ENCODE measurements at regions not wholly inside any gene's neighbourhood (a gene's known extent, or its start where the extent isn't known, plus 50 kb on each side); places are given as distances from the start of the nearest gene placed in this dataset.

GRCh38 chr4:19402581-19403065 is 849.1 kb upstream of the SLIT2 start:
- DNase-seq (ENCODE audit: low read depth): no peak

DNA sequence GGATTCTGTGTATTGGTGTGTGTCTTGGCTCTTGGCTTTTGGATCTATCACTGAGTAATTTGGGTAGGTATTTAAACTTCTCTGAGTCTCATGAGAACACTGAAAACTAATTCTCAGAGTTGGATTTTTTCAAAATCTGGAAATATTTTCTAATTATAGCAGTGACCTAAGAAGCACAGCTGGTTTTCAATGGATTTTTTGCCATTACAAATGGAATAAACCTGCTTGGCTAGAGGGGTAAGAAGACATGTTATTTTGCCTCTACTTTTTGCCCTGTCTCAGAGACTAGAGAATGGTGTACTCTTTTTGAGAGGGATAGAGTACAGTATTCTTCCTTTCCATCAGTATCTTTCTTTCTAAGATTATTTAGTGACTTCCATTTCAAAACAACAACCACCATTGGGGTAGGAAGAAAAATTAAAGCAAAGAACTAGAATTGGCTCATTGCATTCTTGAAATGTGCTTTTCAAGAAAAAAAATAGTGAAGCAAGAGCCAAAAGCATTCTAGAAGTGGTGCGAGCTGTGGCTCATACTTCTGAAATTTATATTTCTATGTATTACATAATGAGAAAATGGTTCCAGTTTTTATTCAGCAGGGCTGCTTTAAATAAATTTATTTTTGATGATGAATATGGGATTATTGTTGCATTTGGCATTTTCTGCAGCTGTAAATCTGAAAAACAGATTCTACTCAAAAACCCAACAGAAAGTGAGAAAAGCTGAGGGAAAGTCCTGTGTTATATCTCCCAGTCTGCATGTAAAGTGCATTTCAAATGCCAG is 850.2 kb upstream of the SLIT2 start:
- DNase-seq (ENCODE audit: low read depth): no peak

DNA sequence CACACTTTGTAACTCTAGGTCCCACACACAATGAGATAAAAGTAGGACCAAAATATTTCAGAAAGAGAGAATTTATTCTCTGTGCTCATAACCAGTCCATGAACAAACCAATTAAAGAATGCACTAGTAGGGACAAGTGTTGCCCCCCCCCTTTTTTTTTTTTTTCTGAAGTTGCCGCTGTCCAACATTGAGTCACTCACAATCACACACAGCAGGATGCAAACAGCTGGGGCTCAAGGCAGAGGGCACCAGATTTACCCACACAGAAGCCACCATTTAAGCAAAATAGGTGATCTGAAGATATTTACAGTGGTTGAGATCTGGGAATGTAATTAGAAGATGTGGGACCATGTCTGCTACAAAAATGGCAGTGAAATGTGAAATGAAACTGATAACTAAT is 850.9 kb upstream of the SLIT2 start:
- DNase-seq (ENCODE audit: low read depth): no peak

GRCh38 chr4:19399001-19399400 is 852.7 kb upstream of the SLIT2 start:
- no peak for DNase-seq (ENCODE audit: low read depth)

DNA sequence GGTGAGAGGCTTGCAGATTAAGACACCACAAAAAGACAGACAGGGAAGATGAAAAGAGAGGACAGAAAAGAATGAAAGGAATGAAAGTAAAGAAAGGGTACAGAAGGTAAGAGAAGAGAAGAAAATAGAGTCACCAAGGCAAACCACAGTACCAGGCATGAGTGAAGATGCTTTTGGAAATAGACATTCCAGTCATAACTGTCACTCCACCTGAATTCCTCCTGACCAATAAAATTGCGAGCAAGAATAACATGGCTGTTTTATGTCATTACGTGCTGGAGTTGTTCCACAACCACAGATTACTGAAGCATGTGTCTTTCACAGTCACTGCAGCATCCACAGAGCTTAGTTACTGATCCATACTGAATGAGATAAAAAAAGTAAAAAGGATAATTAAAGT is 864.9 kb upstream of the SLIT2 start:
- no peak for DNase-seq (ENCODE audit: low read depth)

GRCh38 chr4:19382993-19383756 is 868.5 kb upstream of the SLIT2 start:
- peak; percentile 40 for DNase-seq (ENCODE audit: low read depth)

GRCh38 chr4:19381068-19381467 is 870.6 kb upstream of the SLIT2 start:
- DNase-seq (ENCODE audit: low read depth): peak; percentile 47

DNA sequence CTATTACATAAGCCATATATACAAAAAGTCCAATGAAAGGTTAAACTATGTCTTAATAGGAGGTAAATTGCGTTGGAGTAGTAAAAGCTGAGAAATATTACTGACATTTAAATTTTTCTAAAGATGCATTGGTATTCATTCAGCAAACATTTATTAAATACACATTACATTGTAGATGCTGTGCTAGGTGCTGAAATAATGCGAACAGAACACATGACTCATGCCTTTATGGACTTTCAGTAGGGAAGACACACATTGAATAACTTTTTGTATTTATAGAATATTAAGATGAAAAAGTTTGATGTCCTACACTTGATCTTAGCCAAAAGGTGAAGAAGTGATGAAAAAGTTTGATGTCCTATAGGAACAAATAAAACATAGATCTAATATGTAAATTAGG is 871.1 kb upstream of the SLIT2 start:
- no peak for DNase-seq (ENCODE audit: low read depth)

DNA sequence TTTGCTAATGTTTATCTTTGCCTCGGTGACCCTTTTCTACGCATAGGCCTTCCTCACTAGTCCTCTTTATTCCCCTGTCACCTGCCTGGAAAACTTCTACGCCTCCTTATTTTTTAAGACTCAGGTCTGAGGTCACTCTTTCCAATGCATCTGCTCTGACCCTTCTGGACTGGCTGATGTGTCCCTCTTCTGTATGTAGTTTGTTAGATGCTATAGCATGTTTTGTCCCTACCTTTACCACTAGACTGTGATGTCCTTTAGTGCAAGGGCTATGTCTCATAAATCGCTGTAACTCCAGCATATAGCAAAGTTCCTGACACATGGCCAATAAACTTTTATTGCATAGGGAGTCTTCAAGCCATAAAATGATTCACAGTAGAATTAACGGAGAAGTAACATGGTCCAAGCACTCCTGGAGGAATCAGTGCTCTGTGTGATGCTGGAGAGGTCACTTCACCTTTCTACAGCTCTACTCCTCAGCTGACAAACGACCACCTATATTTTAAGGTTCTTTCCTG is 872.5 kb upstream of the SLIT2 start:
- DNase-seq (ENCODE audit: low read depth): no peak

DNA sequence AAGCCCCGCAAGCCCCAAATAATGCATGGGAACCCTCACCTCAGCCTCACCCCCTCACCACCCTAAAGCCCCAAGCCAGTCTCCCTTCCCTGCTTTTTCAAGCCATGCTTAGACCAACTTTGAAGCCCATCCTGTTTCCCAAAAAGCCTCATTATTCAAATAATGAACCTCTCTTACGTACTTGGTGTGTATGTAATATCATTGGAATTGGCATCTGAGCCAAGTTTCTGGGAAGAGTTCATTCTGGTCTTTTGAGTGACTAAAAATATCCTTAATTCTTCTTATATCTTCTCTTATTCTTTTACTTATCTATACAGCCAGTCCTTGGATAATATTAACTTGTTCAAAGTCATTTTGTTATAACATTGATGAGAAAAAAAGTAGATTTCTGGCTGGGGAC is 875.8 kb upstream of the SLIT2 start:
- no peak for DNase-seq (ENCODE audit: low read depth)

DNA sequence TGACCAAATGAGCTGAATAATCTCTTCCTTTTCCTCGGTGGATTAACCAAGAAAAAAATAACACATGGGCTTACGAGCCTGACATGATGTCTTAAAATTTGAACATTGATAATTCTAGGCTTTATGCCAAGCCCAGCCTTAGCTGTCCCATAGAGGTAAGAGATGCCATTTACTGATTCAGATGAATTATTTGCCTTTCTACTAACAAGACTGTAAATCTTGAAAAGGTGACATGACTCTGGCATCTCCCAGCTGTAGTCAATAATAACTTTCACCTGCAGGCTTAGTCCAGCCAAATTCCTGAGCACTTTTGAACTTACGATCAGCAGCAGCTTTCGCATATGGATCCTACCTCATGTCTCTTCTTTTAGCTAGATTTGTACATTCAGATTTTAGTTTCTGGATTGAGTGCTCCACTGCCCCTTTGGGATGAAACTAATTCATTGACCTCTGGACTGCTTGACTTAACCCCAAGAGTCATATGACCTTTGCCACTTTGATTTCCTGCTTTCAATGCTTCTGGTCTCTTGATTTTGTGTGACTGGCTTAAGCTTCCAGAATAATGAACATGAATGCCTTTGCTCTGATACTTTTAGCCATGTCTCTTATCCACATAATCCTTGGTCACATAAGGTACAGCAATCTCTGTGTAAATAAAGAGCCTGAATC is 876.4 kb upstream of the SLIT2 start:
- no peak for DNase-seq (ENCODE audit: low read depth)

GRCh38 chr4:19372390-19372789 is 879.3 kb upstream of the SLIT2 start:
- no peak for DNase-seq (ENCODE audit: low read depth)

- DNase-seq (ENCODE audit: low read depth): no peak
Observed at GRCh38 chr4:19368800-19369199, 882.9 kb upstream of the SLIT2 start.

DNA sequence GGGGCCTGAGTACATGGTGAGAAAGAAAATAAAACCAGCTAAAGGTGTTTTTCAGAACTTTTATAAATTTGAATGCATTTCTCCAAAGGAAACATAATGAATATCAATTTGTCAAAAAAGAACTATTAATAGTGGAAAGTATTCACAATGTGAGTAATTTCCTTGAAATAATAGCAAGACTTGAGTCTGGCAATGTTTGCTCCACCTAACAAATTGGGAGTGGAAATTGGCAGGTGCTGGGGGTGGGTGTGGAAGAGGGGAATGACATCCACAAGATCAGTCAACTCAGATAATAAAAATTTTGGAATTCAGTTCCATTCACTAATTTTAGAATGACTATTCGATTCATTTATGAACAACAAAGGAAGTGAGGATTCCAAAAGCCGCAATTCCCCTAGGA is 884.8 kb upstream of the SLIT2 start:
- DNase-seq (ENCODE audit: low read depth): no peak

- DNase-seq (ENCODE audit: low read depth): no peak
Observed at GRCh38 chr4:19358015-19358414, 893.7 kb upstream of the SLIT2 start.

DNA sequence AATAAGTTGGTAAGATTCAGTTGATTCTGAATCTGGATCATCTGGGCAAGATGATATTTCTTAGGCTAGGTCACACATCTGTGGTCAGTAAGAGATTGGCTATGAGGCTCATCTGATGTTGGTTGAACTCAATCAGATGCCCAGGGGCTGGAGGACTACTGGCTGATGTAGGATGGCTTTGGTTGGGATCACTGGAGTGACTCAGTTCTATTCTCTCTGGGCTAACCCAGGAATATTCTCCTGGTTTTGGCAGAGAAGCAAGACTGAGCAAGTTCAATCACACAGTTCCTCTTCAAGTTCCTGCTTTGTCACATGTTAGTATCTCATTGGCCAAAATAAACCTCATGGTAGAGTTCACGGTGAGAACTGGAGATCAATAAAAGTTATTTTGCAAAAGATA is 902.3 kb upstream of the SLIT2 start:
- no peak for DNase-seq (ENCODE audit: low read depth)

- DNase-seq (ENCODE audit: low read depth): no peak
Observed at GRCh38 chr4:19348746-19349145, 903.0 kb upstream of the SLIT2 start.

DNA sequence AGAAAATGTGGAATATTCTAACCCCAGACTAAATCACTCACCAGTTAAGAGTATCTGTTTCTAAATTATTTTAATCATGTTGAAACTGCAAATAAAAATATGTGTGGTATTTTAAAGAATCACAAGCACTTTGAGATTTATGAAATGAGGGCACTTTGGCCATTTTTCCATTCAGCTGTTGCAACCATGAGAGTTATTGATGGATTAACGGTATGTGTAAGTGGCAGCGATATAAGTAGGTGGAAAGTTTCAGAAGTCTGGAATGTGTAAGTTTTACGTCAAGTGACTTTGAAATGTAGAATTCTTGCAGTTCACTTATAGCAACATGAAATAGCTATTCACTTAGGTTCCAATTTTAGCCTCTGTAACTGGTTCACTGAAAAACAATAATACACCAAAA is 905.1 kb upstream of the SLIT2 start:
- DNase-seq (ENCODE audit: low read depth): no peak

- DNase-seq (ENCODE audit: low read depth): no peak
Observed at GRCh38 chr4:19329631-19330030, 922.1 kb upstream of the SLIT2 start.

- DNase-seq (ENCODE audit: low read depth): no peak
Observed at GRCh38 chr4:19329077-19329476, 922.6 kb upstream of the SLIT2 start.

- DNase-seq (ENCODE audit: low read depth): no peak
Observed at GRCh38 chr4:19327364-19327763, 924.3 kb upstream of the SLIT2 start.

GRCh38 chr4:19324184-19324583 is 927.5 kb upstream of the SLIT2 start:
- no peak for DNase-seq (ENCODE audit: low read depth)

- DNase-seq (ENCODE audit: low read depth): no peak
Observed at GRCh38 chr4:19319607-19320006, 932.1 kb upstream of the SLIT2 start.

All from GM04503 (cell line).